Activated CD8-positive, alpha-beta memory T cell treated with anti-CD3 and anti-CD28 coated beads for 4 hours (primary cell): ENCODE measurements at regions not wholly inside any gene's neighbourhood (a gene's known extent, or its start where the extent isn't known, plus 50 kb on each side); places are given as distances from the start of the nearest gene placed in this dataset.
"Not testable (repeated sequence)": the region's sequence is repeated elsewhere in the genome, so short reads cannot be mapped to it uniquely, and the experiment has no call there.

Experiments used
- DNase-seq, 2 donors: peaks; one replicate each; pipeline ENCODE4 v3.0.0-alpha.2; 2020; ENCODE audit warnings: low read depth in 2 of 2

DNA sequence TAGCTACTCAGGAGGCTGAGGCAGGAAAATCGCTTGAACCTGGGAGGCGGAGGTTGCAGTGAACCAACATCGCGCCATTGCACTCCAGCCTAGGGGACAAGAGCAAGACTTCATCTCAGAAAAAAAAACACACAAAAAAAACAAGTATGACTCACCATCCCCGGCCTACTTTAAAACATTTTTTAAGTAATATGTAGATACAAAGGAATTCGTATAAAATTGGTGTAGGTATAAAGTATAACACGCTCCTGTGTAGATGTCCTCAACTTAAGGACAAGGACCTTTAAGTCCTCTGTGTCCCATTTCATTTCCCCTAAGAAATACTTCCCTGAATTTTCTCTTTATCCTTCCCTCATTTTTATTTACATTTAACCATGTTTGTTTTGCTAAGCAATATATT lies 73.4 kb upstream of the PKN2 start:
- DNase-seq = no peak

DNA sequence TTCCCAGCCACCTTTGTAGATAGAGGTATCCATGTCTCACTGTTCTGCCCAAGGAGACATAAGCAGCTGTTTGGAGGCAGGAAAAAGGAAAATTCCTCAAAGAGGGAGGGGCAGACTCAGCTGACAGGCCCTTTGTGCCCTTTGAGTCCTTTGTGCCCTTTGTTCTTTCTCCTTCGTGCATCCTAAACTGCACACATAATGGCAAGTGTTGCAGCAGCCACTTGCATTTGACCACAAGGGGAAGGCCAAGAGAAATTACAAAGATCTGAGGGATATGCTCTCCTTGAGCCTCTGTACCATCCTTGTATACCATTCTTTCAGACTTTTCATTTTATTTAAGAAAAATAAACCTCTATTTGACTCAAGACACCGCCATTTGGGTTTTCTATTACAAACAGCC lies 71.8 kb upstream of the PKN2 start:
- DNase-seq = no peak

DNA sequence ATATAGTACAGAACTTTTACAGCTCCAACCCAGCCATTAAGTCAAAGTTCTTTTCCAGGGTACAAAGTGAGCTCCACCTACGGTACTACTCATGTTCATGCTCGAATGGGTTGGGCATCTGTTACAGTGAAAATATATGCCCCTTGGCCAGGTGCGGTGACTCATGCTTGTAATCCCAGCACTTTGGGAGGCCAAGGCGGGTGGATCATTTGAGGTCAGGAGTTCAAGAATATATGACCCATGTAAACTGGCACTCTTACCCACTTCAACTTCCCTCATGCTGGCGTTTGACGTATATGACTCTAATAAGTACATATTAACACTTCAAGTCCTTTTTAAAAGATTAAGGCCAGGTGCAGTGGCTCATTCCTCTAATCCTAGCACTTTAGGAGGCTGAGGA lies 71.3 kb upstream of the PKN2 start:
- no peak for DNase-seq

DNA sequence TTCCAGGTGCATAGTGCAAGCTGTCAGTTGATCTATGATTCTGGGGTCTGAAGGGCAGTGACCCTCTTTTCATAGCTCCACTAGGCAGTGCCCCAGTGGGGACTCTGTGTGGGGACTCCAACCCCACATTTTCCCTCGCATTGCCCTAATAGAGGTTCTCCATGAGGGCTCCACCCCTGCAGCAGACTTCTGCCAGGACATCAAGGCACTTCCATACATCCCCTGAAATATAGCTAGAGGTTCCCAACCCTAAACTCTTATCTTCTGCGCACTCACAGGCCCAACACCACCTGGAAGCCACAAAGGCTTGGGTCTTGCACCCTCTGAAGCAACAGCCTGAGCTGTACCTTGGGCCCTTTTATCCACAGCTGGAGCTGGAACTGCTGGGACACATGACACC lies 65.7 kb upstream of the PKN2 start:
- DNase-seq = no peak

DNA sequence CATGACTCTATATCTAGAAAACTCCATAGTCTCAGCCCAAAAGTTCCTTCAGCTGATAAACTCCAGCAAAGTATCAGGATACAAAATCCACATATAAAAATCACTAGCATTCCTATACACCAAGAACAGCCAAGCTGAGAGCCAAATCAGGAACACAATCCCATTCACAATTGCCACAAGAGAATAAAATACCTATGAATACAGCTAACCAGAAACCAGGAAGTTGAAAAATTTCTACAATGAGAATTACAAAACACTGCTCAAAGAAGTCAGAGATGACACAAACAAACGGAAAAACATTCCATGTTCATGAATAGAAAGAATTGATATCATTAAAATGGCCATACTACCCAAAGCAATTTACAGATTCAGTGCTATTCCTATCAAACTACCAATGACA lies 61.0 kb upstream of the PKN2 start:
- not testable (repeated sequence) for DNase-seq
